ENCODE measurements at regions not wholly inside any gene's neighbourhood (a gene's known extent, or its start where the extent isn't known, plus 50 kb on each side); places are given as distances from the start of the nearest gene placed in this dataset.
"Not testable (repeated sequence)": the region's sequence is repeated elsewhere in the genome, so short reads cannot be mapped to it uniquely, and the experiment has no call there.

- no peak for DNase-seq
Observed at GRCh38 chr9:110066929-110067716, 140.8 kb downstream of the C9orf152 start.

- DNase-seq = no peak
Observed at GRCh38 chr9:110068212-110068611, 139.7 kb downstream of the C9orf152 start.

DNA sequence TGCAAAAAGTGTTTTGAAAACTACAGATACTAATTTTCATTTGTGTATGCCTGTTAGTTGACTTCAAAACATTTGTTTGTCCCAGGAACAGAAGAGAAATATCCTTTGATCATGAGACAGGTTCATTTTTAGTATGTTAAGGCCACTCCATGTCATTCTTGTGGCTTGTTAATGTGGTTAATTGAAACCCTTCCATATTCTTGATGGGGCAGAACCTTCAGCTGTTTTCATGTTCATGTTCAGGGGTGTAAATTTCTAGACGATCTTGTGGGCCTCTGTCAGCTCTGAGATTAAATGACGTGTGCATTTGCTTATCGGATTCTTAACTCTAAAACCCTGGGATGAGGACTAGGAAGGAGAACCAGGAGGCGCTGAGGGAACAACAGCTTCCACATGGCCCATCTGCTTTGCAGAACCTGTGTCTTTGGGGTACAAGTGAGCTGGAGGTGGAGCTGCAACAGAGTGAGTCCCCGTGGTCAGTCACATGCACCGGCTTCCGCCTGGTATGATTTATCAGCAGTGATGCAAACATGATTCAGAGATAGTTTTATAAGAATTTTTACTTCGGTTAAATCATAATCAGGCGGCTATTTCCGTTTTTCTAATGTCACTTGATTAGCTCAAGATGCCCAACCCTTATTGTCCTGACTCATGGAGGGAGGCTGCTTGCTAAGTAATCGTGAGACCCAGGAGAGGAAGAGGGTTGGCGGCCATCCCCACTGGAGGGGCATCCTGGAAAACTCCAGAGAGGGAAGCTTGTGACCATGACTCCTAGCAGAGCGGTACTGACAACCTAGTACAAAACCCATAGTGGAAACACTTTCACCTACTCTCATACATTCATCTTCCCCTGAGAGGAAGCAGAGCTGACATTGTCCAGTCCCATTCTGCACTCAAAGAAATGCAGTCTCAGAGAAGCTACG is 138.4 kb downstream of the C9orf152 start:
- peak; percentile 96 for DNase-seq

GRCh38 chr9:110072597-110073355 is 135.2 kb downstream of the C9orf152 start:
- peak; percentile 43 for DNase-seq

GRCh38 chr9:110073356-110073905 is 134.5 kb downstream of the C9orf152 start:
- DNase-seq = no peak

GRCh38 chr9:110076894-110077725 is 130.8 kb downstream of the C9orf152 start:
- DNase-seq = peak; percentile 83

- no peak for DNase-seq
Observed at GRCh38 chr9:110077925-110078324, 130.0 kb downstream of the C9orf152 start.

DNA sequence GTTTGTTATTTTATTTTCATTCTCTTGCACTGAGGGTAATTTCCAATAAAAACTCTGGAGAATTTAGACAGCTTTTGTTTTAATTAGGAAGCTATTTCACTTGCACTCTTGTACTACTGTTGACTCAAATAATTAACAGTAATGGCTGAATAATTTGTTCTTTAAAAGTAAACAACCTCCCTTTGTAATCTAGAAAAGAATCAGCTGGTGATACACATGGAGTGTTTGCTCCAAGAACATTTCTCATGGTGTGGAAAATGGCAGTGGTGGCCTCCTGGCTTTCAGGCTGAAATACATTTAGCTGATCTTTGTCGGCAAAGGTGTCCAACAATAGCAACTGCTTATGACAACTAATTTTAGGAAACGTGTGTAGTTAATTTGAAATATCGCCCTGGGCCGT is 129.4 kb downstream of the C9orf152 start:
- no peak for DNase-seq

DNA sequence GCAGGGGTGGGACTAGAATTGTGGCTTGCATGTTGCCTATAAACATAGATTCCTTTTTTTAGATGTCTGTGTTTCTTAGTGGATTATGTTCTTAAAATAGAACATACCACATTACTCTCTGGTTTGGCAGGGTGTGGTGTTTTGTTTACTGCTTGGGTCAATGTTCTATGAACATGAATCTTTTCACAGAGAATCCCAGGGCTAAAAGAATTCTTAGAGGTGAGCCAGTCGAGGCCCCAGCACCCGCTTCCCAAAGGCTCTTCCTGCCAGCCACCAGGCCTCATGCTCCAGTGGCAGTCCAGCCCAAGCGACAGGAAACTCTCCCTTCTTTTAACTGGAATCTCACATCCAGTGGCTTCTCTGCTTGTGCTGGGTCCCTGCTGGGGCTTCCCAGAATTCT is 126.6 kb downstream of the C9orf152 start:
- DNase-seq = peak; percentile 41

DNA sequence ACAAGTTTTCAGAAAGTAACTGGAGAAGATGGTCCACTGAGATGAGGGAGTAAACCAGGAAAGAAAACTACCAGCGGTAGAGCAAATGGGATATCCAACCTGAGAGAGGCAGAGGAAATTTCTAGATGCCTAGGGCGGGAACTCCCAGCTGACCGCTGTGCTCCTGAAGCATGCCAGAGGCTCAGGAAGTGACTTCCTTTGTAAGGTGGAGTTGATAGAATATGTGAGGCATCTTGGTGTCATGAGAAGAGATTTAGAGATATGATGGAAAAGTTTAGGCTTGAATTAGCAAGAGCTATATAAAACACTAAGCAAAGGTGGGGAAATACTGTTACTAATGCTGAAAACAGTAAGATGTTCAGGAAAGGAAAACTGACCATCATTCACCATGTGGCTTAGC is 124.1 kb downstream of the C9orf152 start:
- DNase-seq = no peak

DNA sequence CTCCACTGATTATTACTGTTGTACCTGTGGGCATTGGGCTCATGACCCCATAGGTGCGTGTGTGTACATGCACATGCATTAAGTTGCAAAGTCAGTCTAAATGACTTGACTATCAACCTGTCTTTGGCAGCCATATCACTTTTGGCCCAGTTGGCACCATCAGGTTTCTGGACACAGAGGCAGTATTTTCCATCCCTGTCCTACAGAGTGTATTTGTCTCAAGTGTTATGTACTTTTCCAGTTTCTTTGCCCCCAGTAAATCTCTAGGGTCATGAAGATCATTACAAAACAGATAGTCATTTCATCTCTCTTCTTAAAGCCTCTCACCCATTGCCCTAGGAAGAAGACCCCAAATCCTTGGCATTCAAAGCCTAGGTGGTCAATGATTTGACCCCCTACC is 121.4 kb downstream of the C9orf152 start:
- DNase-seq = no peak

- DNase-seq = no peak
Observed at GRCh38 chr9:110087605-110088004, 120.4 kb downstream of the C9orf152 start.

DNA sequence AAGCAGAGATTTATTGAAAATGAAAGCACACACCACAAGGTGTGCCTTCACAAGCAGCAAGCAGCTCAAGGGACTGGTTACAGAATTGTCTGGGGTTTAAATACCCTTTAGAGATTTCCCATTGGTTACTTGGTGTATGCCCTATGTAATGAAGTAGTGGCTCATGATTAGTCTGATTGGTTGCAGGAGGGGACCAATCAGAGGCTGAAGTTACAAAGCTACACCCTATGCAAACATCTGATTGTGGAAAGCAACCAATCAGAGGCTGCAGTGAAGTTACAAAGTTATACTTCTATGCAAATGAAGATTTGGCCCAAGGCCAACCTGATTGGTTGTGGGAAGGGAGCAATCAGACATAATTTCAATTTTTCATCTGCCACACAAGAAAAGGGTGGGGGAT is 119.9 kb downstream of the C9orf152 start:
- no peak for DNase-seq

DNA sequence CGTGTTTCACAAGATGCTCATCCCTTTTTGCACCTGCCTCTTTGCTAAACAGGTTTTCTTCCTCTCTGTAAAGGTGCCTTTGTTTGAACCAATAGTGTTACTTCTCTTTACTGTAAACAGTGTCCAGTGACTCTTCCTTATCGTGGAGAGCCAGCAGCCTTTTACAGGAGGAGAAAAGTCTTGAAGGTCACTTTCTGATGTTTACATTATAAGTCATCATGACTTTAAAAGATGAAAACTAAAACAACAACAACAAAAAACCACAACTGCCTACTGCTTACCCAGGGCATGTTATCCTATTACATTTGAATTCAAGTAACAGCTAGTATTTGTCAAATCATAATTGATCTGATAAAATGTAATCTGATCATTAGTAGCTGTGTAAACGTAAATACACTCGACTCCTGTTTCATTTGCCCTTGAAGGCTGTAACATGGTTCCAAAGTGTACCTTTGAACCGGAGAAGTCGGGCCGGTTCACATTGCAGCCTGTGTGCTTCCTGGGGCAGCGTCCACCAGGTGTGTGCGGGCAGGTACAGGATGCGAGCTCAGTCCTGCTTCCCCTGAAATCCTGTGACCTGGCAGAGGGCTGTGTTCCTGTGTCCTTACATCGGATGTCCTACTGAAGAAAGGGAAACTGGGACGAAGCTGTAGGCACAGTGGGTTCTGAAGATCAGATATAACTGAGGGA is 118.1 kb downstream of the C9orf152 start:
- DNase-seq = no peak

- no peak for DNase-seq
Observed at GRCh38 chr9:110092792-110093191, 115.2 kb downstream of the C9orf152 start.

DNA sequence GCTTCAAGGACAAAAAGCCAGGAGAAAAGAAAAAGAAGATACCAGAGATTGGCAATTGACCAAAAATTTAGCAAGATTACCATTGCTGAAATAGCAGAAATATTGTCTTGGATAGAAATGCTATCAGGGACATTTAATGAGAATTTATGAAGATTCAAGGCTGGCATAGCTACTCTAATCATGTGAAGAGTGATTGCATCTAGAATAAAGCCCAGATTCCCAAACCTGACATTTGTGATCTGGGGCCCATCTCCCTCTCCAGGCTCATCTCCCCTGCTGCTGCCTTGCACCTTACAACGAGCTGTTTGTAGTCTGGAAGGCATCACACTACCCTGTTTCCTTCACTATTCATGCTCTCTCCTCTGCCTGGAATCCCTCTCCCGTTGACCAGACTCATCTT is 114.5 kb downstream of the C9orf152 start:
- DNase-seq = no peak

GRCh38 chr9:110093871-110094270 is 114.1 kb downstream of the C9orf152 start:
- DNase-seq = no peak

DNA sequence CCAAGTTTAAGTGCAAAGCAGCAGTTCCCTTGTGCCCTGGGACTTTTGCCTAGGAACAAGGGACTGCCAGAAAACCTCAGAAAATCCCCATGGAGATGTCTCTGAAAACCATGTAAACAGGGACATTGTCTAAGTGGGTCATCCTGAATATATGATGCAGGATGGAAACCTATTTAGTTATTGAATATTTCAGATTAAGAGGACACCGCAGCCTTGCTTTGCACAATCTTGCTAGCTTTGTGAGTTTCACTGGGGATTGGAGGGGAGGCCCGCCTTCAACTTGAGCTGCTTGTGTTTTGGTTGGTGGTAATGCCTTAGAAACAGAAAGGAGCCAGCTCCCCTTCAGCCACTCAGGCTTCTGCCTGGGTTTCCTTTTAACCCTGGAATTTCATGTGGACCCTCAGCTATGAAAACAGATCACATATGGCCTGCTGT is 112.8 kb downstream of the C9orf152 start:
- DNase-seq = no peak

DNA sequence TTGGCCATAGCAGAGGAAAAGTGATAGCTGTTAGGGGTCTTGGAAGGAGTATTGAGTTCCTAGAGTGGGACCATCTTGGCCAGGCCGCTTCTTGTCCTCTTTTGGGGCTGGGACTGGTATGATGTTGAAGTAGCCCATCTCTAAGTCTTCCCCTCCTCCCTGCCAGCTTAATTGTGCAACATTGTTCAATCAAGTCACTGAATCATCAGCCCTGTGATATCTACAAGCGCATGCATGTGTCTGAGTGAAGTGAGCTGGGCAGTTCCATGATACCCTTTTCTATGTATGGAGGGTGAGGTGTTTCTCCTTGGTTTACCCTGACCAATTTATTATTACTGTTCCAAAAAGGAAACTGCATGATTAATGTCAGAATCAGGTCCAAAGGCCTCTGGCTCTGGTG is 112.2 kb downstream of the C9orf152 start:
- peak; percentile 58 for DNase-seq

DNA sequence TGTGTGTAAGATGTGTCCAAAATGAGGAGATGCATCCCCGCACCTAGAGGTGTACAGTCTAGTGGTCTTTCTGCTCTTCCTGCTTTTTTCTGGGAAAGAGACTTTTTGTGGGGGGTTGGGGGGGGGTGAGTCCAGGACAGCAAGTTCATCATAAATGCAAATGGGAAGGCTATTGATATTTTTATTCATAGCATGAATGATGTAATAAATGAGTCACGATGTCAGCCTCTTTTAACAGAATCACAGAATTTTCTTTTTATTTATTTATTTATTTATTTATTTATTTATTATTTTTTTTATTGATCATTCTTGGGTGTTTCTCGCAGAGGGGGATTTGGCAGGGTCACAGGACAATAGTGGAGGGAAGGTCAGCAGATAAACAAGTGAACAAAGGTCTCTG is 111.3 kb downstream of the C9orf152 start:
- DNase-seq = not testable (repeated sequence)

Data from EL (cell line).